ENCODE measurements at regions not wholly inside any gene's neighbourhood (a gene's known extent, or its start where the extent isn't known, plus 50 kb on each side); places are given as distances from the start of the nearest gene placed in this dataset.
A peak's percentile ranks its signal among the peaks of the same experiment; 100 is the strongest.

- H3K36me3 ChIP-seq: no peaks in the 10 kb centered on the region
- TF ChIP-seq CTCF (IDR thresholded peaks at IDR 0.05): no peak
- no peak for TF ChIP-seq POLR2A (IDR thresholded peaks at IDR 0.05)
- WGBS, 4 donors: 92 to 98% (median 93%) methylated on average over 1 of the region's 1 CpG
- H3K9me3 ChIP-seq: no peaks in the 10 kb centered on the region
- H3K4me1 ChIP-seq: peaks cover 0 to 22% (median 0%) of the 10 kb centered on the region in 12 donors
- no peak for DNase-seq
- H3K27ac ChIP-seq: no peak overlapping the region
- peaks cover 0 to 15% (median 0%) of the 10 kb centered on the region in 9 donors for H3K27me3 ChIP-seq
- no peak for ATAC-seq
- intact Hi-C loops (cut with DNase I): loop anchor here in 1 of 10 donors (5.0 kb wide), 1 partner anchor 53 kb away; no protein-coding TSS in a partner anchor
- no peak overlapping the region for H3K4me3 ChIP-seq
Observed at GRCh38 chr20:40424695-40425094, 264.3 kb downstream of the MAFB start.

- Histone ChIP-seq H3K4me3 (no peak overlapping the region), H3K27ac (peak overlapping the region in 1 of 12 donors; percentile 7), H3K9me3 (no peaks in the 10 kb centered on the region), H3K36me3 (no peaks in the 10 kb centered on the region), H3K27me3 (peaks cover 0 to 5% (median 0%) of the 10 kb centered on the region in 9 donors), H3K4me1 (peaks cover 0 to 22% (median 0%) of the 10 kb centered on the region in 12 donors)
- TF ChIP-seq CTCF (IDR thresholded peaks at IDR 0.05) (no peak), POLR2A (IDR thresholded peaks at IDR 0.05) (no peak)
- ATAC-seq: peak in 2 of 4 donors; percentile 22 to 33
- no peak for DNase-seq
- intact Hi-C loops (cut with DNase I): loop anchor here in 1 of 10 donors (2.0 kb wide), 1 partner anchor 70 kb away; no protein-coding TSS in a partner anchor
Observed at GRCh38 chr20:40422656-40423055, 266.4 kb downstream of the MAFB start.

- DNase-seq: no peak
- Histone ChIP-seq H3K36me3 (no peaks in the 10 kb centered on the region), H3K4me3 (no peak overlapping the region), H3K27me3 (no peaks in the 10 kb centered on the region), H3K4me1 (no peaks in the 10 kb centered on the region), H3K9me3 (peaks cover 0 to 21% (median 2%) of the 10 kb centered on the region in 12 donors), H3K27ac (no peak overlapping the region)
- no peak for ATAC-seq
- WGBS, 4 donors: 91 to 98% (median 94%) methylated on average over 1 of the region's 1 CpG
- intact Hi-C loops (cut with DNase I): no loop called here
- no peak for TF ChIP-seq CTCF (IDR thresholded peaks at IDR 0.05)
- TF ChIP-seq POLR2A (IDR thresholded peaks at IDR 0.05): no peak
Observed at GRCh38 chr20:40416274-40416673, 272.8 kb downstream of the MAFB start.

GRCh38 chr20:40414843-40415615 is 274.0 kb downstream of the MAFB start:
- Histone ChIP-seq H3K9me3 (peaks cover 0 to 21% (median 2%) of the 10 kb centered on the region in 12 donors), H3K4me1 (no peaks in the 10 kb centered on the region), H3K4me3 (no peak overlapping the region), H3K27ac (no peak overlapping the region), H3K27me3 (peaks cover 0 to 8% (median 0%) of the 10 kb centered on the region in 9 donors), H3K36me3 (no peaks in the 10 kb centered on the region)
- DNase-seq (no peak), ATAC-seq (no peak)
- intact Hi-C loops (cut with DNase I): no loop called here
- 85 to 91% (median 88%) methylated on average over 5 of the region's 5 CpGs for WGBS, 4 donors
- TF ChIP-seq CTCF (IDR thresholded peaks at IDR 0.05): no peak
- TF ChIP-seq POLR2A (IDR thresholded peaks at IDR 0.05): no peak
